Colonic mucosa (tissue), 4 donors: ENCODE measurements at regions not wholly inside any gene's neighbourhood (a gene's known extent, or its start where the extent isn't known, plus 50 kb on each side); places are given as distances from the start of the nearest gene placed in this dataset.

Experiments
- DNase-seq: peaks from one replicate; pipeline ENCODE4 v3.0.0-alpha.2; 2020
- H3K27ac ChIP-seq: fragments of 200-600 bp; one replicate; pipeline ENCODE4 v1.8.0; 2021
- H3K27me3 ChIP-seq: fragments of 200-600 bp; one replicate; pipeline ENCODE4 v1.8.0; 2021
- H3K36me3 ChIP-seq: fragments of 200-600 bp; one replicate; pipeline ENCODE4 v1.8.0; 2021
- H3K4me1 ChIP-seq: fragments of 200-600 bp; one replicate; pipeline ENCODE4 v1.8.0; 2021; ENCODE audit warnings: mild to moderate bottlenecking
- H3K4me3 ChIP-seq: fragments of 200-600 bp; one replicate; pipeline ENCODE4 v1.8.0; 2021
- H3K9ac ChIP-seq, 2 donors: one replicate each; pipeline ENCODE4 v1.7.0; 2013; ENCODE audit warnings: control low read depth in 2 of 2, low read depth in 2 of 2, low read length in 2 of 2
- H3K9me3 ChIP-seq: fragments of 200-600 bp; one replicate; pipeline ENCODE4 v1.8.0; 2021
- intact Hi-C: fragments of 100-400 bp; cut with DNase I; formaldehyde crosslinking; loops from one replicate; pipeline ENCODE4 v1.14.1; 2022
- TF ChIP-seq, protein P1 (sequence below): fragments of 200-600 bp; IDR thresholded peaks from one replicate; pipeline ENCODE4 v1.8.0; 2022; ENCODE audit warnings: antibody characterized with exemption, mild to moderate bottlenecking
- donor health status: healthy.
- donor health status: DM: no; HTN: no; CAD: no.
- donor health status: DM: no; HTN: no; CAD: no.

DNA sequence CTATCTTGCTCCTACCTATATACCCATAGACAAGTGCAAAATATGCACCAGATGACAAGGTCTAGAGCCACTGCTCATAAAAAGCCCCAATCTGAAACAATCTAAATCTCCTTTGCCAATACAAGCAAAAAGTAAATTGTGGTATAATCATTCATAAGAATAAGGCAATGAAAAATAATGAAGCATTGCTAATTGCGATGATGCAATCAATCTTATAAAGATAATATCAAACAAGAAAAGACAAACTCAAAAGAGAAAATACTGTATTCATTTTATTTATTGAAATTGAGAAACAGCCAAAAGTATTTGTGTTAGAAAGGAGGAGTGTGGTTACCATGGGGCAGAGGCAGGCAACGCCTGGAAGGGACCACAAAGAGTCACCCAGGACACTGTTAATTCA is 175.9 kb upstream of the GYPC start:
- TF ChIP-seq, protein P1, sequence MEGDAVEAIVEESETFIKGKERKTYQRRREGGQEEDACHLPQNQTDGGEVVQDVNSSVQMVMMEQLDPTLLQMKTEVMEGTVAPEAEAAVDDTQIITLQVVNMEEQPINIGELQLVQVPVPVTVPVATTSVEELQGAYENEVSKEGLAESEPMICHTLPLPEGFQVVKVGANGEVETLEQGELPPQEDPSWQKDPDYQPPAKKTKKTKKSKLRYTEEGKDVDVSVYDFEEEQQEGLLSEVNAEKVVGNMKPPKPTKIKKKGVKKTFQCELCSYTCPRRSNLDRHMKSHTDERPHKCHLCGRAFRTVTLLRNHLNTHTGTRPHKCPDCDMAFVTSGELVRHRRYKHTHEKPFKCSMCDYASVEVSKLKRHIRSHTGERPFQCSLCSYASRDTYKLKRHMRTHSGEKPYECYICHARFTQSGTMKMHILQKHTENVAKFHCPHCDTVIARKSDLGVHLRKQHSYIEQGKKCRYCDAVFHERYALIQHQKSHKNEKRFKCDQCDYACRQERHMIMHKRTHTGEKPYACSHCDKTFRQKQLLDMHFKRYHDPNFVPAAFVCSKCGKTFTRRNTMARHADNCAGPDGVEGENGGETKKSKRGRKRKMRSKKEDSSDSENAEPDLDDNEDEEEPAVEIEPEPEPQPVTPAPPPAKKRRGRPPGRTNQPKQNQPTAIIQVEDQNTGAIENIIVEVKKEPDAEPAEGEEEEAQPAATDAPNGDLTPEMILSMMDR, result no peak
- no peak for DNase-seq
- Histone ChIP-seq H3K4me3 (no peak overlapping the region), H3K9me3 (no peaks in the 10 kb centered on the region), H3K36me3 (no peaks in the 10 kb centered on the region), H3K9ac (no peak overlapping the region), H3K4me1 (no peaks in the 10 kb centered on the region), H3K27ac (no peak overlapping the region), H3K27me3 (no peaks in the 10 kb centered on the region)
- intact Hi-C loops, result no loop called here

DNA sequence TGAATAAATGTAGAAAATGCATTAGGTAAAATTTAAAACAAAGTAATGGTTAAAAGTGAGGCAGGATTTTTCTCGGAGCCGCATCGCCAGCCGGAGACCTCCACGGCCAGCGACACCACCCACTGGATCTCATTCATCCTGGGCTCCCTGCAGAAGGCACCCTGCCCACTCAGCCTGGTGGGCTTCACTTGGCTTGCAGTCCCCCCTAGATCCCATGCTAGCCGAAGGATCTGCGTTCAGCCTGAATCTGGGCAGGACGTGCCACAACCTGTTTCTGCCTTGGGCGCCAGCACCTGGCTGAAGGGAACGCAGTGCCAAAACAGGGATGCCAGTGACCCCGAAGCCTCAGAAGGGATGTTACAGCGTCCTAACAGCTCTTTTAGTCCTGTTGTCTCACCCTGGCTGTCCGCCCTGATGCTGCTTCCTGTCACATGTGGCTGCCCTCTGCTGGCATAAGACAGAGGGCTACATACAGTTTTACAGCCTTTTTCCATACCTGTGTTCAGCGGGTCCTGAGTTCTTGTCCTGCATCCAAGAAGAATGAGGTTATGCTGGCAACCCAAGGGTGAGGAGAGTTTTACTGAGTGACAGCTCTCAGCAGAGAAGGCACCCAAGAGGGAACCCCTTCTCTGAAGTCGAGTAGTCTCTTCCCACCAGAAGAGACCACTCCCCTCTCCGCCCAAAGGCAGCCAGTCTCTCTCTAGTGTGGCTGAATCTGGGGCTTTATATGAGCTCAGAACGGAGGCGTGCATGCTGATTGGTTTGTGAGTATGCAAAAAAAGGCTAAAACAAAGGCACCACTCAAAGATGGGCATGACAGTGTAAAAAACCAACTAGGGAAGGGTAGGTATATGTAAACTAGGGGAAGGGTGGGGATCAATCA is 173.1 kb upstream of the GYPC start:
- H3K4me3 ChIP-seq, result no peak overlapping the region
- H3K9me3 ChIP-seq, result no peaks in the 10 kb centered on the region
- H3K9ac ChIP-seq, result no peak overlapping the region
- H3K27ac ChIP-seq, result no peak overlapping the region
- TF ChIP-seq, protein P1, result no peak
- intact Hi-C loops, result no loop called here
- no peaks in the 10 kb centered on the region for H3K36me3 ChIP-seq
- H3K27me3 ChIP-seq, result no peaks in the 10 kb centered on the region
- H3K4me1 ChIP-seq, result no peaks in the 10 kb centered on the region
- no peak for DNase-seq

DNA sequence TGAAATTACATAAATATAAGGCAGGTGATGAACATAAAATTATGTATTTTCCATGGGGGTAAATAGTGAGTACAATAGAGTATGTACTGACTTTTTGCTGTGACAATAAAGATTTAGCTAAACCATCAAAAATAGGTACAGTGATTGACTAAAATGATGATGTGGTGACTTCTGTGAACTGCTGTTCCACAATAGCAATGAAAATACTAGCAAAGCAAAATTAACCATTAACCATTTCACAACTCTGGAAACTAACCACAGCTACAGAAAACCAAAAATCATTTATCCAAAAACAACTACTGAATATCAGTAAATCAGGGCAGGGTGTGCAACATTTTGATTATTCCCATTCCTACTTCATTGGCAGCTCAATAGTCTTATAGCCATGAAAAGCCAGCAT is 161.4 kb upstream of the GYPC start:
- no peak overlapping the region for H3K9ac ChIP-seq

DNA sequence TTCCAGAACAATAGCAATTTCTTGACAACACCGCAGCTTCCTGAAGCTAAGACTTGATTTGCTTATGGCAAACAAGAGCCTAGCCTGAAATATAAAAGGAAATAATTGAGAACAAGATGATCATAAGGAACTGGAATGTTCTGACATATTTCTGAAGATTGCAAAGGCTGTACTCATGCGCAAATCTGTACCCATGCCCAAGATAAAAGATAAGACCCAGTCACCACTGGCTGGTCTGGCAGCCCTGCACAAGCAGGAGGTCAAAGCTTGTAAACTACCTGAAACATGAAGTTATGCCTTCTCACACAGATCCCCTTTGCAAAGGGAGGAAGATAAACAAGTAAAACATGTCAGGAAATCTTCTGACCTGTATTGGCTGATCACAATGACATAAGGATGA is 160.8 kb upstream of the GYPC start:
- no peaks in the 10 kb centered on the region for H3K9me3 ChIP-seq
- no peak for DNase-seq
- TF ChIP-seq, protein P1, result no peak
- no peaks in the 10 kb centered on the region for H3K4me1 ChIP-seq
- no peaks in the 10 kb centered on the region for H3K36me3 ChIP-seq
- H3K27me3 ChIP-seq, result no peaks in the 10 kb centered on the region
- no peak overlapping the region for H3K4me3 ChIP-seq
- H3K9ac ChIP-seq, result no peak overlapping the region
- intact Hi-C loops, result no loop called here
- no peak overlapping the region for H3K27ac ChIP-seq

More for the DNA sequence above, 161.4 kb upstream of the GYPC start:
- DNase-seq, result no peak
- TF ChIP-seq, protein P1, result no peak
- H3K27ac ChIP-seq, result no peak overlapping the region
- H3K4me3 ChIP-seq, result no peak overlapping the region
- no peaks in the 10 kb centered on the region for H3K36me3 ChIP-seq
- no peaks in the 10 kb centered on the region for H3K4me1 ChIP-seq
- intact Hi-C loops, result no loop called here
- H3K27me3 ChIP-seq, result no peaks in the 10 kb centered on the region
- H3K9me3 ChIP-seq, result no peaks in the 10 kb centered on the region

DNA sequence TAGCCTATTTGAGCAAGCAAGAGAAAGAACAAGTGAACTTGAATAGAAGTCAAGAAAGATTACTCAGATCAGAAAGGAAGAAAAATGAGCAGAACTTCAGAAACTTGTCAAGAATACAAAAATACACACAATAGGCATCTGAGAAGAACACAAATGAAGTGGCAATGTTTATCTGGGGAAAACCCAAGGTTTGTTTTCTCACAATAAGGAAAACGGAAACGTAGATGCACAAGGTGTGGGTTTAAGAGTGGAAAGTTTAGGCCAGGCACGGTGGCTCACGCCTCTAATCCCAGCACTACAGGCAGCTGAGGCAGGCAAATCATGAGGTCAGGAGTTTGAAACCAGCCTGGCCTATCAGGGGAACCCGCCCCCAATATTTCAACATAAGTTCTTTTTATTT is 159.5 kb upstream of the GYPC start:
- no peak for DNase-seq
- no peak overlapping the region for H3K4me3 ChIP-seq
- intact Hi-C loops, result no loop called here
- TF ChIP-seq, protein P1, result no peak
- no peaks in the 10 kb centered on the region for H3K9me3 ChIP-seq
- no peaks in the 10 kb centered on the region for H3K27me3 ChIP-seq
- no peak overlapping the region for H3K9ac ChIP-seq
- no peak overlapping the region for H3K27ac ChIP-seq
- no peaks in the 10 kb centered on the region for H3K36me3 ChIP-seq
- H3K4me1 ChIP-seq, result no peaks in the 10 kb centered on the region
